Loucy (cell line): ENCODE measurements at regions not wholly inside any gene's neighbourhood (a gene's known extent, or its start where the extent isn't known, plus 50 kb on each side); places are given as distances from the start of the nearest gene placed in this dataset.

ENCODE experiments used
- H2AFZ ChIP-seq: fragments of 200-600 bp; sonication (generic); 2 replicates; pipeline ENCODE4 v1.6.0; 2016; ENCODE audit warnings: antibody characterized with exemption, mild to moderate bottlenecking, low read length, moderate library complexity
- H3F3A ChIP-seq: fragments of 200-600 bp; 2 replicates; pipeline ENCODE4 v1.6.0; 2016; ENCODE audit warnings: antibody characterized with exemption, low read depth, mild to moderate bottlenecking
- H3K27me3 ChIP-seq: fragments of 200-600 bp; sonication (generic); 2 replicates; pipeline ENCODE4 v1.6.1; 2014; ENCODE audit warnings: low read length, mild to moderate bottlenecking; ENCODE audit not compliant: insufficient read depth, poor library complexity, severe bottlenecking
- H3K36me3 ChIP-seq: fragments of 200-600 bp; sonication (generic); 2 replicates; pipeline ENCODE4 v1.6.1; 2016; ENCODE audit warnings: low read length; ENCODE audit not compliant: insufficient read depth
- H3K4me1 ChIP-seq: fragments of 200-600 bp; sonication (generic); 2 replicates; pipeline ENCODE4 v1.5.1; 2014; ENCODE audit warnings: low read length, mild to moderate bottlenecking; ENCODE audit not compliant: insufficient read depth, poor library complexity, severe bottlenecking
- H3K4me2 ChIP-seq: fragments of 200-600 bp; sonication (generic); 2 replicates; pipeline ENCODE4 v1.6.0; 2014; ENCODE audit warnings: antibody characterized with exemption, low read length, low read depth, mild to moderate bottlenecking; ENCODE audit not compliant: poor library complexity, severe bottlenecking
- H3K4me3 ChIP-seq: fragments of 200-600 bp; sonication (generic); 2 replicates; pipeline ENCODE4 v1.5.1; 2014; ENCODE audit warnings: low read length, mild to moderate bottlenecking, mixed read lengths; ENCODE audit not compliant: poor library complexity, severe bottlenecking
- H3K79me2 ChIP-seq: fragments of 200-600 bp; sonication (generic); 2 replicates; pipeline ENCODE4 v1.6.1; 2014; ENCODE audit warnings: low read length; ENCODE audit not compliant: insufficient read depth
- H3K9ac ChIP-seq: fragments of 200-600 bp; sonication (generic); 2 replicates; pipeline ENCODE4 v1.6.0; 2014; ENCODE audit warnings: mild to moderate bottlenecking, low read depth, low read length, moderate library complexity; ENCODE audit not compliant: poor library complexity, severe bottlenecking
- H3K9me2 ChIP-seq: fragments of 200-600 bp; sonication (generic); replicated peaks from 2 replicates; pipeline ENCODE4 v1.6.1; 2016; ENCODE audit warnings: low read depth, low read length, mixed read lengths
- H3K9me3 ChIP-seq: fragments of 200-600 bp; sonication (generic); 2 replicates; pipeline ENCODE4 v1.6.1; 2014; ENCODE audit warnings: mild to moderate bottlenecking, antibody characterized with exemption, low read length, low read depth; ENCODE audit not compliant: insufficient read depth
- H4K20me1 ChIP-seq: fragments of 200-600 bp; sonication (generic); 2 replicates; pipeline ENCODE4 v1.6.0; 2014; ENCODE audit warnings: antibody characterized with exemption, low read length, mild to moderate bottlenecking; ENCODE audit not compliant: insufficient read depth, poor library complexity, severe bottlenecking
- EZH2phosphoT487 ChIP-seq: fragments of 200-600 bp; IDR thresholded peaks from 2 replicates; pipeline ENCODE4 v1.6.1; 2018; ENCODE audit warnings: antibody characterized with exemption, mild to moderate bottlenecking, moderate library complexity, borderline replicate concordance
- TF ChIP-seq, protein P1 (sequence below): fragments of 200-600 bp; sonication (generic); conservative IDR thresholded peaks from 2 replicates; pipeline ENCODE4 v1.5.1; 2014; ENCODE audit warnings: mild to moderate bottlenecking, antibody characterized with exemption, low read length

DNA sequence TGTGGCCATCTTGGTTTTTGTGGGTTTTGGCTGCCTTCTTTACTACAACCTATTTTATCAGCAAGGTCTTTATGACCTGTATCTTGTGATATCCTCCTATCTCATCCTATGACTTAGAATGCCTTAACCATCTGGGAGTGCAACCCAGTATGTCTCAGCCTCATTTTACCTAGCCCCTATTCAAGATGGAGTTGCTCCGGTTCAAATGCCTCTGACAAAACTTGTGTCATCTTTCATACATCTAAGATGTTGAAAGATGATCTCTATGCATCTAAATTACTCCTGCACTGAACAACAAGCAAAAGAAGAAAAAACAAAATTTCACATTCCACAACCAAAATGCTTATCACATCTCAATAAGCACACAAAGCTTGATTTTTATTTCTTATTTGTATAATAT, 129.5 kb upstream of the CNR1 start:
- Histone ChIP-seq H3K79me2 (no peaks in the 10 kb centered on the region), H3K4me2 (no peak overlapping the region), H3K9ac (no peak overlapping the region), H3K4me1 (no peaks in the 10 kb centered on the region), H3K9me2 (no peaks in the 10 kb centered on the region), H3K9me3 (no peaks in the 10 kb centered on the region), H3K36me3 (no peaks in the 10 kb centered on the region), H2AFZ (no peak overlapping the region), H4K20me1 (no peaks in the 10 kb centered on the region), H3K27me3 (no peaks in the 10 kb centered on the region), H3F3A (no peaks in the 10 kb centered on the region), H3K4me3 (no peak overlapping the region)
- TF ChIP-seq, protein P1, sequence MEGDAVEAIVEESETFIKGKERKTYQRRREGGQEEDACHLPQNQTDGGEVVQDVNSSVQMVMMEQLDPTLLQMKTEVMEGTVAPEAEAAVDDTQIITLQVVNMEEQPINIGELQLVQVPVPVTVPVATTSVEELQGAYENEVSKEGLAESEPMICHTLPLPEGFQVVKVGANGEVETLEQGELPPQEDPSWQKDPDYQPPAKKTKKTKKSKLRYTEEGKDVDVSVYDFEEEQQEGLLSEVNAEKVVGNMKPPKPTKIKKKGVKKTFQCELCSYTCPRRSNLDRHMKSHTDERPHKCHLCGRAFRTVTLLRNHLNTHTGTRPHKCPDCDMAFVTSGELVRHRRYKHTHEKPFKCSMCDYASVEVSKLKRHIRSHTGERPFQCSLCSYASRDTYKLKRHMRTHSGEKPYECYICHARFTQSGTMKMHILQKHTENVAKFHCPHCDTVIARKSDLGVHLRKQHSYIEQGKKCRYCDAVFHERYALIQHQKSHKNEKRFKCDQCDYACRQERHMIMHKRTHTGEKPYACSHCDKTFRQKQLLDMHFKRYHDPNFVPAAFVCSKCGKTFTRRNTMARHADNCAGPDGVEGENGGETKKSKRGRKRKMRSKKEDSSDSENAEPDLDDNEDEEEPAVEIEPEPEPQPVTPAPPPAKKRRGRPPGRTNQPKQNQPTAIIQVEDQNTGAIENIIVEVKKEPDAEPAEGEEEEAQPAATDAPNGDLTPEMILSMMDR = no peak
- no peak for TF ChIP-seq EZH2phosphoT487

DNA sequence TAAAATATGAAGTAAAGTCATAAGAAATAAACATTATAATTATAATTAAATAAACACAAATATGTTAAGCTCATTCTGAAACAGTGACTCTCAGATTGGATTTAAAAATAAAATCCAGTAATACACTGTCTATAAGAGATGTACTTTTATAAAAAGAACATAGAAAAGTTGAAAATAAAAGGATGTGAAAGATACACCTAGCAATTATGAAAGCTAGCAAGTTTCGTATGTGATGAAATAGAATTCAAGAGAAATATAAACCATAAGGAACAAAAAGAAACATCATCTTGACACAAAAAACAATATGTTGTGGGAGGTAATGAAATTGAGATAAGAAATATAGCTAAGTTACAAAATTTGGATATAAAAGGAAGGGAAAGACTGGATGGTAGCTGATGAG, 128.6 kb upstream of the CNR1 start:
- H3K4me2 ChIP-seq = no peak overlapping the region

DNA sequence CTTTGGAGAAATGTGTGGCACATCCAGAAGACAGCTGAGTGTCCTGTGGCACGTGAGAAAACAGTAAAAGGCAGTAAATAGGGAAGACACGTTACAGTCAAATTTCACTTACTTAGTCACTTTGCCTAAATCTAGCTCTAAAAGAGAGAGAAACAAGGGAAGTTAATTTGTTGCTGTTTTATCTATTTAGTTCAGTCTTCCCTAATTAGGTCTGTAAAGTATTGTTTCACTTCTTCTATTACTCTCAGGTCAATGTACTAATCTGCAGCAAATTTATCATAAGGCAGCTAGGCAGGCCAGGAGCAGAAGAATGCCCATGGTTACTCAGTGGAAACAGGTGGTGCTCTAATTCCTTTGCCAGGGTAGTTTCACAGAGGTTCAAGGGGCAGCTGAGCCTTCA, 124.3 kb upstream of the CNR1 start:
- no peaks in the 10 kb centered on the region for H3K9me2 ChIP-seq
- TF ChIP-seq, protein P1 = no peak
- no peak for TF ChIP-seq EZH2phosphoT487
- no peak overlapping the region for H2AFZ ChIP-seq
- no peak overlapping the region for H3K4me2 ChIP-seq
- H3K27me3 ChIP-seq = no peaks in the 10 kb centered on the region
- H3K4me1 ChIP-seq = no peaks in the 10 kb centered on the region
- H3K9ac ChIP-seq = no peak overlapping the region
- no peaks in the 10 kb centered on the region for H4K20me1 ChIP-seq
- no peak overlapping the region for H3K4me3 ChIP-seq
- no peaks in the 10 kb centered on the region for H3K36me3 ChIP-seq
- H3K79me2 ChIP-seq = no peaks in the 10 kb centered on the region
- no peaks in the 10 kb centered on the region for H3F3A ChIP-seq
- H3K9me3 ChIP-seq = no peaks in the 10 kb centered on the region

More for the DNA sequence above, 128.6 kb upstream of the CNR1 start:
- no peak overlapping the region for H3K4me3 ChIP-seq
- no peak overlapping the region for H3K9ac ChIP-seq
- no peaks in the 10 kb centered on the region for H3K9me3 ChIP-seq
- no peak for TF ChIP-seq EZH2phosphoT487
- TF ChIP-seq, protein P1 = no peak
- H3F3A ChIP-seq = no peaks in the 10 kb centered on the region
- H3K4me1 ChIP-seq = no peaks in the 10 kb centered on the region
- no peak overlapping the region for H2AFZ ChIP-seq
- H4K20me1 ChIP-seq = no peaks in the 10 kb centered on the region
- H3K27me3 ChIP-seq = no peaks in the 10 kb centered on the region
- H3K9me2 ChIP-seq = no peaks in the 10 kb centered on the region
- no peaks in the 10 kb centered on the region for H3K79me2 ChIP-seq
- no peaks in the 10 kb centered on the region for H3K36me3 ChIP-seq
